NCI-H82 treated with DMSO at 0.1 percent for 48 hours (cell line): ENCODE measurements at regions not wholly inside any gene's neighbourhood (a gene's known extent, or its start where the extent isn't known, plus 50 kb on each side); places are given as distances from the start of the nearest gene placed in this dataset.
"Not testable (repeated sequence)": the region's sequence is repeated elsewhere in the genome, so short reads cannot be mapped to it uniquely, and the experiment has no call there.

Source experiments
- DNase-seq: peaks from one replicate; lab custom pipeline; 2025; ENCODE audit not compliant: unreplicated experiment; lab: John Stamatoyannopoulos, UW

DNA sequence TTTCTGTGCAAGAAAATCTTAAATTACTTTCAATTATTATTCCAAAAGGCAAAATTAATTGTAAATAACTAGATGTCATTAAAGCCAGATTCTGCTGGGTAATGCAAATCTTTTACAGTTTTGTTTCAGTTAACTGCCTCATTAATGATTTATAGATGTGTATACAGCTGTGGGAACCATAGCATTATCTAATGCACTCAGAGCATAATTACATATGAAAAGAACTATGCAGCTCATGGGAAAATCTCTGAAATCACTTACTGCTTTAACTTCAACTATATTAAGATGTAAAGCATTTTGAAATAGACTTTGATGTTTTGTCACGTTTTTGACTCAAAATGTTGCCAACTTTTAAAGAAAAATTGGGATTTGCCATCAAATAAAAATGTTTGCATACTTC, 630.3 kb upstream of the KLHL4 start:
- no peak for DNase-seq

DNA sequence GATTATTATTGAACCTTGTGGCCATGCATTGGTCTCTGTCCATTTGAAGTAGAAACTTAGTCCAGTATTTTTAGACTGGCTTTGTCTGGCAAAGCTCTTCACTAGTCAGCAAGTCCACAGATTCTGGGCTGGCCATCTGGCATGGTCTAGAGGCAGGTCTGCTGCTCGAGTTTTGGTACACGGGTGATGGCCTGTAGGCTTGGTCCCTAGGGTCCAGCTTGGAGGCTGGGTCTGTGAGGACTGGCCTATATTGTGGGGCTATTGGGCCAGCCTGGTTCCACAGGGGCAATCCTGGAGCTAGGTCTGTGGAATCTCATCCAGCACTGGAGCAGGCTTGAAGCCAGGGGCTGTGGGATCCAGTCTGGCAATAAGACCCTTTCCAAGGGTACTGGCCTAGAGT, 607.6 kb upstream of the KLHL4 start:
- no peak for DNase-seq

GRCh38 chrX:86910602-86911311, 606.8 kb upstream of the KLHL4 start:
- DNase-seq, result no peak

GRCh38 chrX:86914569-86914968, 603.0 kb upstream of the KLHL4 start:
- DNase-seq, result no peak

DNA sequence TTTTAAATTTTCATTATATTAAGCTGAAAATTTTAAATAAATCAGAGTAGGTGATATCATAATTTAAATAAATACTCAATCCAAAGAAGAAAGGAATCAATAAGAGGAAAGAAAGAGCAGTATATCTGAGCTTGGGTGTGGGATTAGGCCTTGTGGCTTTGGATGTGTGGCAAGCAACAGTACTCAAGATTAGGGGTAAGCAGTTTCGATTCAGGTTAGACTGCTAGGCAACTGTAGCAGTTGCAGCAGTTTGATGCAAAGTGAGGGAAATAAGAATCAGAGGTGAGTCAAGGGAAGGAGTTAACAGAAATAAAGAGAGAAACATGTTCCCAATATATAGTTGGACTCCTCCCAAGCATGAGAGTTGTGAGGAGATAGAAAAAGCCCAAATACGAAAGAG, 599.6 kb upstream of the KLHL4 start:
- no peak for DNase-seq

- no peak for DNase-seq
Measured at GRCh38 chrX:86930419-86930818, 587.2 kb upstream of the KLHL4 start.

DNA sequence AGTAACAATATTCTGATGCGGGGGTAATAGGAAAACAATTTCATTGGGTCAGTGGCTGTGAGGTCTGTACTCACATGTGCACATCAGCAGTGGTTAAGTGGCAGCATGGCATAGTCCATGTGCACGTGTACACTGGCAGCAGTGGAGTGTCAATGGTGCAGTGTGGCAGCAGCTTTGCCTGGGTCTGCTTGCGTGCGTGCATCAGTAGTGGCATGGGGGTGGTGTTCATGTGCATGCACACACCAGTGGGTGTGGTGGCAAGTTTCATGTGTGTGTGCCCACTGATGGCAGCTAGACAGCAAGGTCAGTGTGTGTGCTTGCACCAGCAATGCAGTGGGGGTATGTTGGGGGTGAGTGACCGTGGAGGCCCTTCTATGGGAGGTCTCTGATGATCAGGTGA, 581.6 kb upstream of the KLHL4 start:
- no peak for DNase-seq

- DNase-seq, result peak; percentile 8
Measured at GRCh38 chrX:86946569-86946968, 571.0 kb upstream of the KLHL4 start.

DNA sequence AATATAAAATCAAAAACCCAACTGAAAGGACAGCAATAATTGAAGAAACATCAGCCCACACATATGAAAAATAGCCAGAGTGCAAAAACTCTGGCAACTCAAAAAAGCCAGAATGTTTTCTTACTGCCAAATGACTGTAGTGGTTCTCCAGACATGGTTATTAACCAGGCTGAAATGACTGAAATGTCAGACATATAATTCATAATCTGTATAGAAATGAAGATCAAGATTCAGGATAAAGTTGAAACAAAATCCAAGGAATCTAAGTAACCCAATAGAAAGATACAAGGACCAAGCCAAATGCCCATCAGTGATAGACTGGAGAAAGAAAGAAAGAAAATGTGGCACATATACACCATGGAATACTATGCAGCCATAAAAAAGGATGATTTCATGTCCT, 553.3 kb upstream of the KLHL4 start:
- DNase-seq, result no peak

GRCh38 chrX:86981326-86981879, 536.2 kb upstream of the KLHL4 start:
- DNase-seq, result no peak

DNA sequence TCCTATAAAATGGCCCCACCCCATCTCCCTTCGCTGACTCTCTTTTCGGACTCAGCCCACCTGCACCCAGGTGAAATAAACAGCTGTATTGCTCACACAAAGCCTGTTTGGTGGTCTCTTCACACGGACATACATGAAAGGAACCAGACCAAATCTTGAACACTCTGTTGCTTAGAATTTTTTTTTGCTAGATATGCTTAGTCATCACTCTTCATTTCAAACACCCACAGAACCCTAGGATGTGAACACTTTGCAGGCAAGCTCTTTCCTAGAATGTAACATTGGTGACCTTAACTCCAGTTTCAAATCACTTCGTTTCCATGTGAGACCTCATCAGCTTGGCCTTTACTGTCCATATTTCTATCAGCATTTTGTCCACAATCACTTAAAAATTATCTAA, 530.3 kb upstream of the KLHL4 start:
- DNase-seq, result not testable (repeated sequence)

DNA sequence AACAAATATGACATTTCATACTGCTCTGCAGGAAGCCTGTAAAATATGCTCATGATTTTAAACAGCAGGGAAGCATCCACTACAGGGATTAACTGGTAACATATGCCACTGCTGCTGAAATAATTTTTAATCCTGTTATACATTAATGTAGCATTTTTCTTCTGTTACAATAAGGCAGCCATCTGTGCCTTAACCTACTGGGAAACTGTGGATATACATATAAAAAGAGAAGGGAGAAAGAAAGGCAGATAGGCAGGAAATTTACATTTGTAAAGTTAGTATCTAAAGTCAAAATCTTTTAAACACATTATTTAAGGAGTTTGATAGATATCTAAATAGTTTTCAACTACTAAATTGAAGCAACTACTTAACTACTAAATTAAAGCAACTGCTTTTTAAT, 514.6 kb upstream of the KLHL4 start:
- DNase-seq, result peak; percentile 59

- DNase-seq, result no peak
Measured at GRCh38 chrX:87005183-87005582, 512.4 kb upstream of the KLHL4 start.

GRCh38 chrX:87005885-87006284, 511.7 kb upstream of the KLHL4 start:
- no peak for DNase-seq

GRCh38 chrX:87006561-87006960, 511.0 kb upstream of the KLHL4 start:
- no peak for DNase-seq

DNA sequence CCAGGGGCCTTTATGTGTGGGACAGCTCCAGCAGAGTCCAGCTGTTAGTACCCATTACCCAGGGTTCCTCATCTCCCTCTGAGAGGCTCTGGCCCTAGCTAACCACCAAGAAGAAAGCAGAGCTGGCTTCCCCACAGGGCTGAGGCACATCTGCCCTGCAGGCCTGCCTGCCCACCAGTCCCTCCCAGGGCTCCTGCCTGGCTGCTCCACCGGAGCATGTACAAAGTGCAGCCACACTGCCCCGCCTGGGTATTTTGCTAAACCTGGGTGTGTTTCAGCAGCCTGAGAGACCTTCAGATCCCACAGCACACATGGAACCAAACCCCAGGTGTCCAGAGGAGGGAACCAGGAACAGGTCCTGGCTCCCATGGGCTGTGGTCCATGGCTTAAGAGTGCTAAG, 500.4 kb upstream of the KLHL4 start:
- no peak for DNase-seq

DNA sequence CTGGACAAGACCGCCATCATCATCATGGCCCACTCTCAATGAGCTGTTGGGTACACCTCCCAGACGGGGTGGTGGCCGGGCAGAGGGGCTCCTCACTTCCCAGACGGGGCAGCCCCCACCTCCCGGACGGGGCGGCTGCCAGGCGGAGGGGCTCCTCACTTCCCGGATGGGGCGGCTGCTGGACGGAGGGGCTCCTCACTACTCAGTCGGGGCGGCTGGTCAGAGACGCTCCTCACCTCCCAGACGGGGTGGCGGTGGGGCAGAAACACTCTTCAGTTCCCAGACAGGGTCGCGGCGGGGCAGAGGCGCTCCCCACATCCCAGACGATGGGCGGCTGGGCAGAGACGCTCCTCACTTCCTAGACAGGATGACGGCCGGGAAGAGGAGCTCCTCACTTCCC, 484.5 kb upstream of the KLHL4 start:
- not testable (repeated sequence) for DNase-seq

DNA sequence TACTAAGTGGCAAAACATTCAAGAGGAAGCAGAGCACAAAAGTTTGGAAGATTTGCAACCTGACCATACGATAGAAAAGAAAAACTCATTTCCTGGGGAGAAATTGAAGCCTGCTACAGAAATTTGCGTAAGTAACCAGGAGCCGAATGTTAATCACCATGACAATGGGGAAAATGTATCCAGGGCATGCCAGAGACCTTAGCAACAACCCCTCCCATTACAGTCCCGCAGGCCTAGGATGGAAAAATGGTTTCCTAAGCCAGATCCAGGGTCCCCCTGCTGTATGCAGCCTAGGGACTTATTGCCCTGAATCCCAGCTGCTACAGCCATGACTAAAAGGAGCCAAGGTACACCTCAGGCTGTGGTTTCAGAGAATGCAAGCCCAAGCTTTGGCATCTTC, 472.2 kb upstream of the KLHL4 start:
- DNase-seq, result no peak

- DNase-seq, result no peak
Measured at GRCh38 chrX:87049567-87049966, 468.0 kb upstream of the KLHL4 start.

GRCh38 chrX:87063642-87064041, 454.0 kb upstream of the KLHL4 start:
- no peak for DNase-seq

GRCh38 chrX:87064502-87064901, 453.1 kb upstream of the KLHL4 start:
- DNase-seq, result no peak

GRCh38 chrX:87067795-87068369, 449.7 kb upstream of the KLHL4 start:
- no peak for DNase-seq

- no peak for DNase-seq
Measured at GRCh38 chrX:87078231-87078630, 439.4 kb upstream of the KLHL4 start.
